ENCODE measurements at regions not wholly inside any gene's neighbourhood (a gene's known extent, or its start where the extent isn't known, plus 50 kb on each side); places are given as distances from the start of the nearest gene placed in this dataset.
A peak's percentile ranks its signal among the peaks of the same experiment; 100 is the strongest.

DNA sequence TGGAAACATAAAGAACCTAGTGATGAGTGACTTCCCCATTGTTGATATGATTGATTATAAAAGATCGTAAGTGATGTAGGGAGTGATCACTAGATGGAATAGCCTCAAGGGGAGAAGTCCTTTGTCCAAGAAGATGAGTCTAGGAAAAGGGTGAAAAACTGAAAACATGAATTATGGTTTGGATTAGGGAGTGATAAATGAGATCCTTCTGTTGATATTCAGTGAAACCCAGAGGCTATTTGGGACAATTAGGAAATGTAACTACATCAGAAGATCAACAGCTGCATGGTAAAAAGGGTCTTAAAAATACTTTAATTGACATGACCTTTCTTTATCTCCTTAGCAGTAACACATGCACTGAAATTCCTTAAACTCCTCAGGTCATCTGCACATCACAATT lies 124.0 kb upstream of the UNC5C start:
- no peak for DNase-seq (ENCODE audit: low spot score)

DNA sequence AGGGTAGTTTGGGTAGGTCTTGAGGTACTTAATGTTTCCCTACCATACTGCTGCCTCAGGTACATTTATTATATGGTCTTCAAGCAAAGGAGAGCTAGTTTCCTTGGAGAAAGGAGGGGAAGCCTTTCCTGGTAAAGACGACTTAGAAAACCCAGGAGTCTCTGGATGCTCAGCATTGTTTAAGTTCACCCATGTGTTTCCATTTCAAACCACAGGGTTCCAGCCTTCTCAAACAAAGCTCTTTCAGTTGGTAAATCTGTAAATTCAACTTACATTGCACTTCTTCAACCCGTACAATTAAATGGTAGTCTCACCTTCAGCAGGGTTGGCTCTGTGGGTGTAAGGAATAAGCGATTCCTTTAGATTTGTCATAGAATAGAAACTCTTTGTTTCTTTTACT lies 111.9 kb upstream of the UNC5C start:
- no peak for DNase-seq (ENCODE audit: low spot score)

DNA sequence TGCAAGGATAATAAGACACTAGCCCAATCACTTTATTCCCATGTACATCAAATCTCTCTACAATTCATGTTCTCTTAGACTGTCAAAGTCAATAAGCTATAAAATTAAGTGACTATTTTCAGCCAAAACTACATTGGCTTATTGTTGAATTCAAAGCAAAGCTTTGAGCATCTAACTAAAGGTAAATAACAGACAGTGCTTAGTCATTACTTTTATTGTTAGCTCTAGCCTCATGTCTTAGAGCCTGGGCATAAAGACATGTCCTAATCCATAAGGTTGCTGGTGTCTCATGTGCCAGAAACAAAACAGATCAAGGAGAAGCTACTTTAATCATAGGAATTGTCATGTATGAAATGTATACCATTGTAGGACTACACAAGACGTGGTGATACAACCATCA lies 103.1 kb upstream of the UNC5C start:
- no peak for DNase-seq (ENCODE audit: low spot score)

- no peak for DNase-seq (ENCODE audit: low spot score)
Observed at GRCh38 chr4:95644417-95644816, 95.6 kb upstream of the UNC5C start.

DNA sequence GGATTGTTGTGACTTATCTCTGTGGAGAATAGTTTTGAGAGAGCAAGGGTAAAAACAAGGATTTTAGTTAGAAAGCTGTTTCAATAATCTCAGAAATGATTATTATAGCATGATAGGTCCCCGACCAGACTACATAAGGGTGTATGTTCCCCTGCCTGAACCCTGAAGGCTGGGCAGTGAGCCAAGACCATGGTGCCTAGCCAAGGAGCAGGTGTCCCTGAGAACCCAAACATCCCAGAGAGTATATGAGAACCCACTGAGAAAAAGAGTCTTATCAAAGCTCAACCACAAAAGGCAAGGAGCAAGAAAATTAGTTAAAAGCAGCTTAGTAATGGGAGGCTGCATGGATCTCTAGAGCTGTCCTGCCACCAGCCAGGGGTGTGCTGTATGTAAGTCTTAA lies 94.9 kb upstream of the UNC5C start:
- no peak for DNase-seq (ENCODE audit: low spot score)

GRCh38 chr4:95641571-95641970 lies 92.8 kb upstream of the UNC5C start:
- DNase-seq (ENCODE audit: low spot score), result no peak

DNA sequence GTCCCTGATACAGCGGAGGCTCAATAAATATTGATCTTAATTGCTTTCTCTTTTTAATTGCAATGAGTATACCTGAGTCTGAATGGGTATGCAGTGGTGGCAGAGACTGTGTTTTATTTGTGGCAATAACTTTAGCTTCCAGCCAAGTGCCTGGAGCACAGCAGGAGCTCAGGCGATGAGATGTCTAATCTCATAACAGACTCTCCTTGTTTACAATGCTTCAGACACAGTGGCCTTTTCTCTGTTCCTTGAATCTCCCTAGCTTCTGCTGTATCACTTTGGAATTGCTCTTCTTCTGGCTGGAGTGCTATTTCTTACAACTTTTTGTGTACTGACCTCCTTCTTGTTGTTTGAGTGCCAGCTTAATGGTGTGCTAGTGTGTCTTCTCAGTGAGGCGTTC lies 91.5 kb upstream of the UNC5C start:
- peak; percentile 69 for DNase-seq (ENCODE audit: low spot score)

DNA sequence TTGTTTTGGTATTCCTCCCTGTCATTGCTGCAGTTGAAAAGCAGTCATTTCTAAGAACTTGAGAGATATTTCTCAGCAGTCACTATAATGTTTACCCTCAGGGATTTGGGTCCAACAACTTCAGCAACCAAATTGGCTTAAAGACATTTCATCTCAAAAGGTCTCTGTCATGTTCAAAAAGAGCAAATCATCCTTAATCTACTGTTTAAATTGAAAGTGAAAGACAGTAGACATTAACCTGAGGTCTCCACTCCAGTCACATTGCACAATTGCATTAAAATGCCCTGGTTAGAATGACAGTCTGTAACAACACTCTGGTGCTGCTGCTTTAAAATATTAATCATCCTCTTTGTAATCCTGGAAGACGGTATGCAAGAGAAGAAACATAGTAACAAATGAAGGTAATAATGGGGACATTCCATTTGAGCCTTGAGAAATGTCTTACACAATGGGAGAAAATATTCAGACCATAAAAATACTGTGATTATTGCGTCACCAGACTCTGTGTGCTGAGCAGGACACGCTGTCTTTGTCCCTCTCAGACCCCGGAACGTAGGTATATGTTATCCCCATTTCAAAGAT lies 90.2 kb upstream of the UNC5C start:
- DNase-seq (ENCODE audit: low spot score), result no peak

- DNase-seq (ENCODE audit: low spot score), result peak; percentile 54
Observed at GRCh38 chr4:95637043-95637600, 88.3 kb upstream of the UNC5C start.

- DNase-seq (ENCODE audit: low spot score), result no peak
Observed at GRCh38 chr4:95636061-95636460, 87.3 kb upstream of the UNC5C start.

GRCh38 chr4:95627709-95628108 lies 78.9 kb upstream of the UNC5C start:
- no peak for DNase-seq (ENCODE audit: low spot score)

- no peak for DNase-seq (ENCODE audit: low spot score)
Observed at GRCh38 chr4:95627024-95627605, 78.3 kb upstream of the UNC5C start.

DNA sequence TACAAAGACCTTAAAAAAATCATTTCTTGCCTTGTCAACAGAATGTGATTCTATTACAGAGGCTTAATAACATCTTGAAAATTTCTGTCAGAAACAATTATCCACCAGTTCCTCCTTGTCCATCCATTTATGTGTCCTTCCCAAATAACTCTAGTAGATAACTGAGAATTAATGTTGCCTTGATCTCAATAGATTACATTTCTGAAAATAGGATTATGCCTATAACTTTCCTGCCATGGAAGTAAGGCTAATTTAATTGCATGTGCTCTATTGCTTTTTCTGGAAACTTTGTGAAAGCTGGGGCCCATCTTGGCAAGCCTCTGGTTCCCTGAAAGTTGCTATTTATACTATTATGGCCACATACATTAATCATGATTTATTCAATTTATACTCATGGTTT lies 76.2 kb upstream of the UNC5C start:
- DNase-seq (ENCODE audit: low spot score), result no peak

- DNase-seq (ENCODE audit: low spot score), result no peak
Observed at GRCh38 chr4:95619525-95620443, 71.0 kb upstream of the UNC5C start.

- no peak for DNase-seq (ENCODE audit: low spot score)
Observed at GRCh38 chr4:95614684-95615205, 66.0 kb upstream of the UNC5C start.

GRCh38 chr4:95610061-95610569 lies 61.3 kb upstream of the UNC5C start:
- DNase-seq (ENCODE audit: low spot score), result no peak

DNA sequence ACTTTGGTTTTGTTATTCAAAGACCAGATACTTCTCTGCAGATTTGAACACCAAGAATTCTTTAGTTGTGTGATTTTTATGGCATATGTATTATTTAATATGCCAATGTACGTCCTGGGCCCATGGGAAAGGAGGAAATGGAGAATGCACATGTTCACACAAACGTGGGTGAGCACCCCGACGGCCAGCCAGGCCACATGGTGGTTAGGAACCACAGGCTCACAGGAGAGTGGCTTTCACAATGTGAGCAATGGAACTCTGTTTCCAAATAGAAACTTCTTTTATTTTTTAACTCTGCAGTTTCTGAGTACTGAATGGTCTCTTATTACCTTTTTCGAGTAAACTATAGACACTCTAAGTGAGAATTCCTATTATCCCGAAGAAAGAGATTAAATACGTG lies 58.0 kb upstream of the UNC5C start:
- DNase-seq (ENCODE audit: low spot score), result no peak

- no peak for DNase-seq (ENCODE audit: low spot score)
Observed at GRCh38 chr4:95603393-95603792, 54.6 kb upstream of the UNC5C start.

- no peak for DNase-seq (ENCODE audit: low spot score)
Observed at GRCh38 chr4:95602872-95603271, 54.1 kb upstream of the UNC5C start.

DNA sequence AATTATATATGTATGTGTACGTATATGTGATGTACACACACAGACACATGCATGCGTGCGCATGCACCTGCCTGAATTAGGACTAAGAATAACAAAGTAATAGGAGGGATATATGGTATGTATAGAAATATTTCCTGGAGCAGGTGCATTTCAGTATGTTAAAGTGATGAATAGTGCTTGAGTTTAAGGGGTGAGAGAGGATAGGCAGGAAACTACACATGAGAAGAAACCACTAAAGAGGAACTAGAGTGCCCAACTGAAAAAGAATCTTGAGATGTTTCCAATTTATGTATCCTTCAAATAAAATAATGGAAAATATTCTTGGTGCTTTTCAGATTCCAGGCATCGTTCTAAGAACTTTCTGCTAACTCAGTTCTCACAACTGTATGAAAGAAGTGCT lies 52.6 kb upstream of the UNC5C start:
- DNase-seq (ENCODE audit: low spot score), result no peak

DNA sequence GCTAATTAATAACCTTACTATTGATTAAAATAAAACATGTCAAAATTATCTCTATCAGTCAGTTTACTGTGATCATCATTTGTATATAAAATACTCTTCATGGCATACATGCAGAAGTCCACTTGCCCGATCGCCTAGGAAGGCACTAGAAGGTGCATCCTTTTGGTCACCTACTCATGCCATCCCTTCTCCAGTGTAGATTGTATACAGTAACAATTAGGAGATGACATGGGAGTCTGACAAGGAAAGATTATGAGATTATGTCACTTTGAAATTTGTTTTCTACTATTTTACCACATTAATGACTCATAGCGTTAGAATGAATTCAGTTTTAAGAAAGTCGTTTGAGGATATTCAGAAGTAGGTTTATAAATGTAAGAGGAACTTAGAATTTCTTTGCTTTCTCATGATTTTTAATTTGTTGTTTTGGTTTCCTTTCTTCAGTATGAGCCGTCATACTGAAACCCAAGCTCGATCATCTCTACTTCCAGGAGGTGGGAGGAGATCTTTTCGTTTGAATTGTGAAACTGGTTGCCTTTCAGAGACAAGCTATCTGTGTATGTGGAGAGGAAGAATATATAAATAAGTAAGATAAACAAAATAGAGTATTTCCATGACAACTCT lies 51.1 kb upstream of the UNC5C start:
- DNase-seq (ENCODE audit: low spot score), result no peak

All from COLO829 (cell line).